HG03060 (cell line): ENCODE measurements at regions not wholly inside any gene's neighbourhood (a gene's known extent, or its start where the extent isn't known, plus 50 kb on each side); places are given as distances from the start of the nearest gene placed in this dataset.
"Not testable (repeated sequence)": the region's sequence is repeated elsewhere in the genome, so short reads cannot be mapped to it uniquely, and the experiment has no call there.

Experiments used
- ATAC-seq: cut with Tn5 transposase; IDR thresholded peaks from one replicate; pipeline ENCODE4 v1.9.1; 2021; ENCODE audit warnings: low read depth, moderate number of reproducible peaks; ENCODE audit not compliant: unreplicated experiment

- ATAC-seq: no peak
Observed at GRCh38 chr2:125185691-125186270, 1160.7 kb downstream of the CNTNAP5 start.

- ATAC-seq: no peak
Observed at GRCh38 chr2:125207431-125207830, 1182.3 kb downstream of the CNTNAP5 start.

- ATAC-seq: no peak
Observed at GRCh38 chr2:125216321-125216720, 1191.2 kb downstream of the CNTNAP5 start.

DNA sequence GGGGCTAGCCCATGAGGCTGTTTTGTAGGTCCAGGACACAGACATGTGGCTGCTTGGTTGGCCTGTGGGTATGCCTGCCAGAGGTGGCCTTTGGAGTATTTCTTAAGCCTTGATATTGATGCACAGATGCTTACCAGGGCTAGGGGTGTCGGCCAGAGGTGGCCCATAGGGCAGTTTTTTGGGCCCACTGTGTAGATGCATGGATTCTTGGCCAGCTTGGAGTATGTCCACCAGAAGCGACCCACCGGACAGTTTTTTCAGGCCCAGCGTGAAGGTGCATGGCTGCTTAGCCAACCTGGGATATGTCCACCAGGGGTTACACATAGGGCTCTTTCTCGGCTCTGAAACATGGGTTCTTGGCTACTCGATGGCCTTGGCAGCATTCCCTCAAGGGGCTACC, 1199.1 kb downstream of the CNTNAP5 start:
- ATAC-seq: no peak

GRCh38 chr2:125224830-125225229, 1199.7 kb downstream of the CNTNAP5 start:
- no peak for ATAC-seq

DNA sequence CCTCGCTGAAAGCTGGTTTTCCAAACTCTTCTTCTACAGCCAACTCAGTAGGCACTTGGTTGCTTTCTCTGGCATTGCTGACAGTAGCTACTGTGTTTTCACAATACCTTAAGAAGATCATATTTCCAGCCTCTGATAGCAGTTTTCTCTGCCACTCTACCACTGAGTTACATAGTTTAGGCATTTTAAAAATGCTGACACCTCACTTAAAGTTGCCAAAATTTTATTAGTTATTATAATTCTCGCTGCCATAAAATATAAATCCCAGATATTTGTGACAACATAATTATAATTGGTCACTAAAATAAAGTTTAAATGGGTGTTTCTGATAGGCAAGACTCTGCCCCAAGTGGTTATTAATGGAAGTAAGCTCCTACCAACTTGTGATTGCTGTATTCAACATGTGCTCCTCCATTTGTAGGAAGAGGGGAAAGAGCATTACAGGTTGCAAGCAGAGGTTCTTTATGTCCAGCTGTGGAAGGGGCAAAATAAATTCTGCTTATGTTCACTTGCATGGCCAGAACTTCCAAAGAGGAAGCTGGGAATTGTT, 1202.8 kb downstream of the CNTNAP5 start:
- ATAC-seq: no peak

GRCh38 chr2:125240870-125241269, 1215.8 kb downstream of the CNTNAP5 start:
- no peak for ATAC-seq

DNA sequence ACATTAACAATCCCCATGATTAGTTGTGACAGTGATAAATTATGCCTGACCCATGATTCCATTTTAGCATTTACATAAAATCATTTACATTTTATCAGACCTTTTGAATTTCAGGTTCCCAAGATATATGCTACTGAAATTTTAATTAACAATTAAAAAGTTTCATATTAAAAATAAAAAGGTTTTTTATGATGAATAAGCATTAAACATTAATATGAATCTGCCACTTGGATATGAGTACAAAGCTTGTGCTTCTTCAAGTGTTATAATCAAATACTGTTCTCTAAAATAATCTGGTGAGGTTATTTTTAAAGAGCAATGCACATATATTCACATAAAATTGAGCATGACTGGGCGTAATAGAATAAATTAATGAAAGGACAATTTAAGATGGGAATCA, 1218.0 kb downstream of the CNTNAP5 start:
- no peak for ATAC-seq

DNA sequence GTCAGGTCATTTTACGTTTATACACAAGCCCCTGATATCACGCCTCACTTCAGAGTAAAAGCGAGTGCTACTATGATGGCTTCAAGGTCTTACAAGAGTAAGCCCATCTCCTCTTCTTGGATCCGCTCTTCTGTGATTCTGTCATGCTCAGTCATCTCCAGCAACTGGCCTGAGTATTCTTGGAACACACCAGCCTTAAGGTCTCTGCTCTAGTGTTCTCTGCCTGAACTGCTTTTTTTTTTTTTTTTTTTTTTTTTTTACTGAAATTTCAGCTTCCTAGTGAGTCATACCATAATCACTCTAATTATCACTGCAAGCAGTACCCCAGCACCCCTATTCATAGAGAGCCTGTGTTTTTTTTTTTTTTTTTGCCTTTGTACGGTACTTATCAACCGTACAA, 1228.9 kb downstream of the CNTNAP5 start:
- no peak for ATAC-seq

DNA sequence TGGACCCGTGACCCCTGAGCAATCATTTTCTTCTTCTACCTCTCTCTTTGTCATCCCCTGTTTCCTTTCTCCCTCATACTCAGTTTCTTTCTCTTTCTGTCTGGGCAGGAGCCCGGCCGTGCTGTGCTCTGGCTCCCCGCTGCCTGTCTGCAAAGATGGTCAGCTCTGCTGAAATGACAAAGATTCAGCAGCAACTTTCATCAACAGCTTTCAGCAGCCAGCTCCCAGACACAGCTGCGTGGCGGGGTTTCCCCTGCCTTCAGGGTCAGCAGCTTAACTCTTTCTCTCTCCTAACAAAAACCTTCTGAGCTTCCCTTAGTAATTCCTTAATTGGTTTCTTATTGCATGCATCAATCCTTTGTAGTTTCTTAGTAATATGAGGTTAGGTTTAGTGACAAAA, 1234.4 kb downstream of the CNTNAP5 start:
- ATAC-seq: no peak

- ATAC-seq: not testable (repeated sequence)
Observed at GRCh38 chr2:125260366-125260930, 1235.4 kb downstream of the CNTNAP5 start.

- no peak for ATAC-seq
Observed at GRCh38 chr2:125264453-125264852, 1239.4 kb downstream of the CNTNAP5 start.

DNA sequence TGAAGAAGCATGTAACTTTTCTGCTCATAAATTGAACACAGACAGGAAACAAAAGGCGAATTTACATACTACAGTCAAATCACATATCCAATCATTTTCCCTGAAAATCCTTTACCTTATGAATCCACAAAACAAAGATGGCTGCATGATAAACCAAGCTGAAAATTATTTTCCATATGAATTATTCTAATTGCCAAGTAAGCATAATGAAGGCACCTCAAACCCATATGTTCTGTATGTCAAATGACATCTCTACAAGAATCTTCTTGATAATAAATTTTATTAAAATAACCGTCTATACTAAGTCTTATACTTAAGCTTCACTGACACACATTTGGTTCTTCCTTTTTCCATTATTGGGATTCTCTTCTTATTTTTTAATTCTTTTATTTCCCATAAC, 1242.6 kb downstream of the CNTNAP5 start:
- ATAC-seq: no peak

DNA sequence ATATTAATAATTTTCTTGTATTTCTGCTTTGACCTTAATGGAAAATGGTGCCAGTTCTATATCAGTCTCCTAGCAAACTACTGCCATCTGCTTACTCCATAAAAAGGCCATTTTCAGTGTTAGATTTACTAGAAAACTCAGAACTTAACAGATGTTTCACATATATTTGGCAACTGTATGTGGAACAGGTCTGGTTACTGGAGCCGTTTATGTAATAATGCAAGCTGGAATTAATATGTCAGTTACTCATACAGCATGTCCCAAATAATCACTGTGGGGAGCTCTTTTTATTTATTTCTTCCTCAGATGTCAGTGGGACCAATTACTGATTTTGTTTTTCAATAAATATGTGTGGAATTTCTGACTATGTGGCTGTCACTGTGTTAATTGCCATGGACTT, 1247.6 kb downstream of the CNTNAP5 start:
- ATAC-seq: no peak

DNA sequence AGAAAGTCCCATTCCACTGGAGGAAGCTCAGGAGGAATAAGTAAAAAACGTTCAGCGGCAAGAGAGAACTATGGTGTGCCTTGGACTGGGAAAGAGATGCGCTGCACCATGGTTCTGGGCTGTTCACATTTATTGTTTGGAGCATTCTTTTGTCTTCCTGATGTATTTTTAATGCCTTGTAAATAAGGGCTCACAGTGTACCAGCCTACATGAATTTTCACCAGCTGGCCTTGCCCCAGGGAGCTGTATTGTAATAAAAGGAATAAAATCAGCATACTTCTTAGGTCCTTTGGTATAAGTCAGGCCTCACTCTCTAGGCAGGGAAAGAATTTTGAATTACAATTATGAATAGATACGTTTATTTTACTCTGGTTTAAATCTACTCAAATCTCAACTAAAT, 1249.6 kb downstream of the CNTNAP5 start:
- no peak for ATAC-seq

GRCh38 chr2:125280265-125280664, 1255.2 kb downstream of the CNTNAP5 start:
- ATAC-seq: no peak

DNA sequence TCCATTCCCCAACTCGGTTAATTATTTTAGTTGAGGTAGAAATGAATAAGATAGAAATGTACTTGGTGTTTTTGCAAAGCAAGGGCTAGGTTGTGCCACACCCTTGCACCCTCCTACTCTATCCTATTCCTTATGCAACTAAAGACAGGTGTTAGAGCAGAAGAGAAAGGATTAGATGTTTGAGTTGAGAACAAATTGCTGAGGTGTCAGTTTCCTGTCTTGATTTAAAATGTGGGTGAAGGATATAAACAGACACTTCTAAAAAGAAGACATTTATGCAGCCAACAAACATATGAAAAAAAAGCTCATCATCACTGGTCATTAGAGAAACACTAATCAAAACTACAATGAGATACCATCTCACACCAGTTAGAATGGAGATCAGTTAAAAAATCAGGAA, 1256.2 kb downstream of the CNTNAP5 start:
- no peak for ATAC-seq

GRCh38 chr2:125296742-125297141, 1271.7 kb downstream of the CNTNAP5 start:
- ATAC-seq: no peak

- ATAC-seq: no peak
Observed at GRCh38 chr2:125310657-125311364, 1285.7 kb downstream of the CNTNAP5 start.

- no peak for ATAC-seq
Observed at GRCh38 chr2:125312342-125312741, 1287.3 kb downstream of the CNTNAP5 start.

- no peak for ATAC-seq
Observed at GRCh38 chr2:125313806-125314205, 1288.7 kb downstream of the CNTNAP5 start.

DNA sequence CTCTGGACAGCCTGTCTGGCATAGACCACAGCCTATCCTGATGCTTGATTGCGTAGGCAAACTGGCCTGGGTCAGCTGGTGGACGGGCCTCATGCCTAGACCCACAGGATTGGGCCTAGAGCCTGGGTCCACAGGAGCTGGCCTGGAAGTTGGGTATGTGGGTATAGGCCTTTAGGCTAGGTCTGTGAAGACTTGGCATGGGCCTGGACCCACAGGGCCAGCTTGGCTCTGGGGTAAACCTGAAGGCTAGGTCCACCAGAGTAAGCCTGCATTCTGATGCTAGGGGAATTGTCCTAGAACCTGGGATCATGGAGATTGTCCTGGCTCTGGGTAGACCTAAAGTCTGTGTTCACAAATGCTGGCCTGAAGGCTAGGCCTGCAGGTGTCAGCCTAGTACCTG, 1293.7 kb downstream of the CNTNAP5 start:
- no peak for ATAC-seq
